GM10248 (cell line): ENCODE measurements at regions not wholly inside any gene's neighbourhood (a gene's known extent, or its start where the extent isn't known, plus 50 kb on each side); places are given as distances from the start of the nearest gene placed in this dataset.

ENCODE experiments used
- CTCF ChIA-PET: fragments of 300-600 bp; sonication (Branson Sonifier 250); formaldehyde crosslinking; extraction: SDS; loops from one replicate; lab custom pipeline; 2021; ENCODE audit warnings: antibody characterized with exemption; lab: Yijun Ruan, JAX
- POLR2A ChIA-PET: fragments of 350-650 bp; sonication (Branson Sonifier 250); formaldehyde crosslinking; extraction: SDS; loops from one replicate; lab custom pipeline; 2020; ENCODE audit warnings: antibody characterized with exemption; lab: Yijun Ruan, JAX
- DNase-seq: peaks from one replicate; pipeline ENCODE4 v3.0.0; 2012; ENCODE audit errors: extremely low spot score
- TF ChIP-seq, protein P1 (sequence below): IDR thresholded peaks from 2 replicates; pipeline ENCODE4 v1.5.1; 2012; ENCODE audit warnings: mild to moderate bottlenecking, low read depth; ENCODE audit errors: extremely low read depth, missing control alignments, control extremely low read depth

DNA sequence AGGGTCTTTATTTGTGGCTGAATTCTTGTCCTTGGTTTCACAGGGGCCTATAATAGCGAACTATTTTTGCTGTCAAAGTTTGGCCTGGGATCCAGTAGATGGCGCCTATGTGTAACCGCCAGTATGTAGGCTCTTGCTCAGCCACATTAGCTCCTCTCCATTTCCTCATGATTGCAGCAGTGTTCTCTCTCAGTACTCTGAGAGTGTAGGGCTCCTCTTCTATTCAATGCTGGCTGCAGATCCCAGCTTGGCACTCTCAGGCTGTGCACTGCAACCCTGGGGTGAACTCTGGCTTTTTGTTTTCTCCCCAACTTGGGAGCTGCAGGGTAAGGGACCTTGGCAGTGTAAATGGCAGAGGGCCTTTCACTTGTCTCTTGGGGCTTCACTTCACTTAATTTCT is 344.6 kb upstream of the CHAC2 start:
- peak; percentile 31 for DNase-seq
- ChIA-PET POLR2A (interaction anchor here (0.6 kb wide), 1 partner anchor 450 kb away, joined by 6 read pairs; no protein-coding TSS in a partner anchor), CTCF (interaction anchor here (0.7 to 1.2 kb wide), 2 partner anchors 23 to 40 kb away, joined by 3 read pairs; no protein-coding TSS in a partner anchor)
- TF ChIP-seq, protein P1, sequence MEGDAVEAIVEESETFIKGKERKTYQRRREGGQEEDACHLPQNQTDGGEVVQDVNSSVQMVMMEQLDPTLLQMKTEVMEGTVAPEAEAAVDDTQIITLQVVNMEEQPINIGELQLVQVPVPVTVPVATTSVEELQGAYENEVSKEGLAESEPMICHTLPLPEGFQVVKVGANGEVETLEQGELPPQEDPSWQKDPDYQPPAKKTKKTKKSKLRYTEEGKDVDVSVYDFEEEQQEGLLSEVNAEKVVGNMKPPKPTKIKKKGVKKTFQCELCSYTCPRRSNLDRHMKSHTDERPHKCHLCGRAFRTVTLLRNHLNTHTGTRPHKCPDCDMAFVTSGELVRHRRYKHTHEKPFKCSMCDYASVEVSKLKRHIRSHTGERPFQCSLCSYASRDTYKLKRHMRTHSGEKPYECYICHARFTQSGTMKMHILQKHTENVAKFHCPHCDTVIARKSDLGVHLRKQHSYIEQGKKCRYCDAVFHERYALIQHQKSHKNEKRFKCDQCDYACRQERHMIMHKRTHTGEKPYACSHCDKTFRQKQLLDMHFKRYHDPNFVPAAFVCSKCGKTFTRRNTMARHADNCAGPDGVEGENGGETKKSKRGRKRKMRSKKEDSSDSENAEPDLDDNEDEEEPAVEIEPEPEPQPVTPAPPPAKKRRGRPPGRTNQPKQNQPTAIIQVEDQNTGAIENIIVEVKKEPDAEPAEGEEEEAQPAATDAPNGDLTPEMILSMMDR, result peak; percentile 61

DNA sequence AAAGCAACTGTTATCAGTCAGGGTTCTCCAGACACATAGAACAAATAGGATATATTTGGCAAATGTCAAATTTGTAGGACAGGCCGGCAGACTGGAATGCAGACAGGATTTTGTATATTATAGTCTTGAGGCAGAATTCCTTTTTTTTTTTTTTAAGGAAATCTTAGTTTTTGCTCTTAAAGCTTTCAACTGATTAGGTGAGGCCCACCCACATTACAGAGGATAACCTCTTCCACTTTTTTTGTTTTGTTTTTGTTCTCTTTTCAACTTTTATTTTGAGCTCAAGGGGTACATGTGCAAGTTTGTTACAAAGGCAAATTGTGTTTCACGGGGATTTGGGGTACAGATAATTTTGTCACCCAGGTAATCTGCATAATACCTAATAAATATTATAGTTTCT is 350.2 kb upstream of the CHAC2 start:
- CTCF ChIA-PET, result no interaction called here
- POLR2A ChIA-PET, result no interaction called here
- TF ChIP-seq, protein P1, result no peak
- no peak for DNase-seq

DNA sequence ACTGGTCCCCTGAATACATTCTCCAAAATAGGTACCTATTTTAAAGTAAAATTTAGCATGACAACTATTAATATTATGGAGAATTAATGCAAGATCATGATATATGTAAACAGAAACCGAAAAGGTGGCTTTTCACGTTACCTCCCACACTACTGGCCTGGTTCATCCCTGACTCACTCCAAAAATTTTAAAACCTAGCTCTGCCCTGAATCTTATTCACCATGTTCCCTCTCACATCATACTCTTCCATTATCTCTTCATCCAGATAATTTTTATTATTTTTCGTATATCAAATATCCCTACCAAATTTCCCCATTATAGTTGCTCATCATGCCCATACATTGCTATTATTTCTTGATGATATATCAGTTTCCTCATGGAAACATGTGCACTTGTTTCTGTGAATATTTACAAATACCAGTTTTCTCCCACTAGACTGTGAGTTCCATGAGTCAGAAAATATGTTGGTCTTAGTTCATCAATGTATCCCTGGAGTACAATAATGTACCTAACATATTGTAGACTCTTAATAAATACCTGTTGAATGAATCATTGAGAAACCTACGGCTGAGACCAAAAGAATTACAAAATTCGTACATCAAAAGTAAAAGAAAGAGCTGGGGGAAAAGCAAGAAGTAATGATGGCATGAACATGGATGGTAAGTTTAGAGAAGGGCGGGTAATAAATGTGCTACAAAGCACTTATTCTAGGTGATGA is 360.1 kb upstream of the CHAC2 start:
- no peak for DNase-seq
- POLR2A ChIA-PET, result no interaction called here
- TF ChIP-seq, protein P1, result no peak
- CTCF ChIA-PET, result no interaction called here

DNA sequence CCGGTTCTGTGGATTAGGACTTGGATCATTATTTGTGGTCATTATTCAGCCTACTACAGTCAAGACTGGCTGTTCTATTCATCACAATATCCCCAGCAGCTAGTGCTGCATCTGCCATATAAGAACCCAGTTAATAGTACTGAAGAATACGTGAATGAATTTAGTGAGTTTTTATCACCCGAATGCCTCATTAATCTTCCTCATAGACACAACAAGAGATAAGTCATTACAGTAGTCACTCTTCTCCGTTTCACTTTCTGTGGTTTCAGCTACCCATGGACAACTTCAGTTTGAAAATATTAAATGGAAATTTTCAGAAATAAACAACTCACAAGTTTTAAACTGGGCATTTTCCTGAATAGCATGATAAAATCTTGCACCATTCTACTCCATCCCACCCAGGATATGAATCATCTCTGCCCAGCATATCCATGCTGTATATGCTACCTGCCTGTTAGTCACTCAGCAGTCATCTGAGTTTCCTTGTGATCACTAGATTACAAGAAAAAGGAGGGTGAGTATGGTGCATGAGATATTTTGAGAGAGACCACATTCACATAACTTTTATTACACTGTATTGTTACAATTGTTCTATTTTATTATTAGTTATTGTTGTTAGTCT is 363.7 kb upstream of the CHAC2 start:
- CTCF ChIA-PET, result interaction anchor here (0.9 to 1.2 kb wide), 2 partner anchors 20 kb away, joined by 3 read pairs; no protein-coding TSS in a partner anchor
- no peak for DNase-seq
- POLR2A ChIA-PET, result no interaction called here
- TF ChIP-seq, protein P1, result no peak

DNA sequence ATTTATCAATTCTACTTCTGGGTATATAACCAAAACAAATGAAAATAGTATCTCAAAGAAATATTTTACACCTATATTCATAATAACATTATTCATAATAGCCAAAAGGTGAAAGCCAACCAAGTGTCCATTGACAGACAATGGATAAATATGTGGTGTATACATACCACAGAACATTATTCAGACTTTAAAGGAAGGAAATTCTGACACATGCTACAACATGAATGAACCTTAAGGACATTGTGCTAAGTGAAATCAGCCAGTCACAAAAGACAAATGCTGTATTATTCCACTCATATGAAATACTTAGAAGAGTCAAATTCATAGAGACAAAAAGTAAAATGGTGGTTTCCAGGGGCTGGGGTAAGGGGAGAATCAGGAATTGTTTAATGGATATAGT is 370.5 kb upstream of the CHAC2 start:
- TF ChIP-seq, protein P1, result no peak
- no peak for DNase-seq
- ChIA-PET POLR2A (no interaction called here), CTCF (no interaction called here)

DNA sequence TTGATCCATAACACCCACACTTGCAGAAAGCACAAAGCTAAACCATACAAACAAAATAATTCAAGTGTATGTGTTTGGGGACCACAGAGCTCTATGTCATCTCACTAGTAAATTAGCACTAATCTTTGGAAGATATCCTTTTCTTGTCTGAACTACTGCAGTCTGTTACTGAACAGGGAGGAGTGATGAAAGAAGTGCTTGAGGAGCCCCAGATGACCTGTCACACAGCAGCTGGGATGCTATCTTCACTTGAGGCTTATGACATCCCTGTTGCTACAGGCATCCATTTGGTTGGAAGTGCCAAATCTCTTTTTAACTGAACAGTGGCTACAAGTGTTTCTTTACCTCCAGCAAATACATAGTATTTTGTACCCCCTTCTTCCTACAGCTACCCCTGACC is 386.3 kb upstream of the CHAC2 start:
- POLR2A ChIA-PET, result no interaction called here
- CTCF ChIA-PET, result no interaction called here
- no peak for DNase-seq
- TF ChIP-seq, protein P1, result no peak
